SK-N-MC (cell line): ENCODE measurements at regions not wholly inside any gene's neighbourhood (a gene's known extent, or its start where the extent isn't known, plus 50 kb on each side); places are given as distances from the start of the nearest gene placed in this dataset.

Experiments
- EZH2 ChIP-seq: fragments of 200-600 bp; sonication (generic); IDR thresholded peaks from one replicate; pipeline ENCODE4 v1.6.1; 2017; ENCODE audit warnings: antibody characterized with exemption
- FOXP2 ChIP-seq: optimal IDR thresholded peaks from 2 replicates; pipeline ENCODE3; 2011; ENCODE audit warnings: mild to moderate bottlenecking, moderate library complexity; ENCODE audit not compliant: insufficient read depth; ENCODE audit errors: extremely low read length, control extremely low read depth
- POLR2AphosphoS5 ChIP-seq: IDR thresholded peaks from 2 replicates; pipeline ENCODE4 v1.6.1; 2012; ENCODE audit warnings: mild to moderate bottlenecking, low read depth, low read length, borderline replicate concordance

DNA sequence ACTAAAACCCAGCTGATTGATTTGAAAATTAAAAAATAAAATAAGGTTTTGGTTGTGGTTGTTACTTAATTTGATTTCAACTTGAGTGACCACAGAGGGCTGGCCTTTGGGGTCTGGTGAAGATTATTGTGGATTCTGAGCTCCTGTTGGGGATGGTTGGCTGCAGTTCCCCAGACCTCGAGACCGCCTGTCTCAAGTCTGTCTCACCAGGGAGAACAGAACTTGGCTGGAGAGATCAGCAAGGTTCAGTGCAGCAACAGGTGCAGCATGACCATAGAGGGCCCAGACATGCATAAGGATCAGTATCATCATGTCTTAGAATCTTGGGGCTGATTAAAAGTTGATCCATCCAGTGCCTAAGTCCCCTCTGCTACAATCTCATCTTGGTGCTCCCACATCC lies 491.9 kb downstream of the BCOR start:
- TF ChIP-seq POLR2AphosphoS5, result no peak
- no peak for TF ChIP-seq EZH2
- no peak for TF ChIP-seq FOXP2
